Neural crest cell (in vitro differentiated cells): ENCODE measurements at regions not wholly inside any gene's neighbourhood (a gene's known extent, or its start where the extent isn't known, plus 50 kb on each side); places are given as distances from the start of the nearest gene placed in this dataset.

ENCODE experiments used
- DNase-seq: peaks from one replicate; pipeline ENCODE4 v3.0.0; 2021; ENCODE audit warnings: low read depth, mixed read lengths, low spot score
- H3K27ac Mint-ChIP-seq: one replicate; pipeline ENCODE4 v1.8.0; 2021; ENCODE audit warnings: mild to moderate bottlenecking, mixed read lengths; ENCODE audit not compliant: unreplicated experiment
- H3K27me3 Mint-ChIP-seq: 2 replicates; pipeline ENCODE4 v1.8.0; 2021; ENCODE audit warnings: low read depth, mild to moderate bottlenecking, mixed read lengths
- H3K36me3 Mint-ChIP-seq: 2 replicates; pipeline ENCODE4 v1.8.0; 2021; ENCODE audit warnings: low read depth, mild to moderate bottlenecking, mixed read lengths
- H3K4me1 Mint-ChIP-seq: 2 replicates; pipeline ENCODE4 v1.8.0; 2021; ENCODE audit warnings: mixed read lengths
- H3K4me3 Mint-ChIP-seq: one replicate; pipeline ENCODE4 v1.8.0; 2021; ENCODE audit warnings: mild to moderate bottlenecking, mixed read lengths
- H3K9me3 Mint-ChIP-seq: 2 replicates; pipeline ENCODE4 v1.8.0; 2021; ENCODE audit warnings: mixed read lengths
- TF ChIP-seq, protein P1 (sequence below): fragments of 200-600 bp; sonication (generic); conservative IDR thresholded peaks from 2 replicates; pipeline ENCODE4 v1.5.0; 2021; ENCODE audit warnings: antibody characterized with exemption, mild to moderate bottlenecking

DNA sequence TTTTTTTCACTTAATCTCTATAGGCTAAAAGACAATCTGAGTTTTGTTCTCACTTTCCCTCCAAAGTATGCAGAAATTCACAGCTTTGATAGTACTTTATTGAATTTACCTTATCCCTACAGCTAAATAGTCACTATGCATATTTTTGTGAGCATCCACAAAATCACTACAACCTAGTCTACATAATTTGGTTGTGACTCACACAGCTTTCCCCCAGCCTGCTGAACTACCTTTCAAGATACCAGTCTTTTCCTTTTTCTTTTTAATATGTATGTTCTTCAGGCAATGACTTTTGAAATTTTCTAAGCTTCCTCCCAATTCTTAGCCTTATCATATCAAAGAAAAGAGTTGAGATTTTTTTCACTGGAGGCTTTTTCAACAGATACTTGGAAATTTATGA lies 347.3 kb upstream of the CDH6 start:
- TF ChIP-seq, protein P1, sequence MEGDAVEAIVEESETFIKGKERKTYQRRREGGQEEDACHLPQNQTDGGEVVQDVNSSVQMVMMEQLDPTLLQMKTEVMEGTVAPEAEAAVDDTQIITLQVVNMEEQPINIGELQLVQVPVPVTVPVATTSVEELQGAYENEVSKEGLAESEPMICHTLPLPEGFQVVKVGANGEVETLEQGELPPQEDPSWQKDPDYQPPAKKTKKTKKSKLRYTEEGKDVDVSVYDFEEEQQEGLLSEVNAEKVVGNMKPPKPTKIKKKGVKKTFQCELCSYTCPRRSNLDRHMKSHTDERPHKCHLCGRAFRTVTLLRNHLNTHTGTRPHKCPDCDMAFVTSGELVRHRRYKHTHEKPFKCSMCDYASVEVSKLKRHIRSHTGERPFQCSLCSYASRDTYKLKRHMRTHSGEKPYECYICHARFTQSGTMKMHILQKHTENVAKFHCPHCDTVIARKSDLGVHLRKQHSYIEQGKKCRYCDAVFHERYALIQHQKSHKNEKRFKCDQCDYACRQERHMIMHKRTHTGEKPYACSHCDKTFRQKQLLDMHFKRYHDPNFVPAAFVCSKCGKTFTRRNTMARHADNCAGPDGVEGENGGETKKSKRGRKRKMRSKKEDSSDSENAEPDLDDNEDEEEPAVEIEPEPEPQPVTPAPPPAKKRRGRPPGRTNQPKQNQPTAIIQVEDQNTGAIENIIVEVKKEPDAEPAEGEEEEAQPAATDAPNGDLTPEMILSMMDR = no peak
- H3K4me3 Mint-ChIP-seq = no peak overlapping the region
- no peaks in the 10 kb centered on the region for H3K36me3 Mint-ChIP-seq
- H3K27me3 Mint-ChIP-seq = no peaks in the 10 kb centered on the region
- no peak overlapping the region for H3K27ac Mint-ChIP-seq
- peaks cover 13% of the 10 kb centered on the region for H3K4me1 Mint-ChIP-seq
- H3K9me3 Mint-ChIP-seq = peaks cover 3% of the 10 kb centered on the region
- DNase-seq = no peak

DNA sequence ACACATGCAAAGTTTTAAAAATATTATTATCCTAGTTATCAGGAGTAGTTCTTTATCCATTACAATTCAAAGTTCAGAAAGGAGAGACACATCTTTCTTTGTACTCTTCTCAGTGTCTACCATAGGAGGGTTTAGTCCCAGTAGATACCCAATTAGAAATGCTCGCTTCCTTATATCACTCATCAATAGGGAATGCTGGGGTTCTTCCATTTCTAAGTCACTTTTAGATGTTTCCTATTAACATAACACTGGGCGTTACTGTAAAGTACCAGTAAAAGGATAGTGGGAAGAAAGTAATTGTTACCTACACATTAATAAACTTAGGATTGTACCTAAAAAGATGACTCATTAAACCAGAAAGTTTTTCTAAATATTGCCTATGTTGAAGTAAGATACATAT lies 348.3 kb upstream of the CDH6 start:
- no peak for DNase-seq
- TF ChIP-seq, protein P1 = no peak
- Mint-ChIP-seq H3K36me3 (no peaks in the 10 kb centered on the region), H3K27ac (no peak overlapping the region), H3K27me3 (no peaks in the 10 kb centered on the region), H3K4me1 (peaks cover 7% of the 10 kb centered on the region), H3K9me3 (peaks cover 3% of the 10 kb centered on the region), H3K4me3 (no peak overlapping the region)

DNA sequence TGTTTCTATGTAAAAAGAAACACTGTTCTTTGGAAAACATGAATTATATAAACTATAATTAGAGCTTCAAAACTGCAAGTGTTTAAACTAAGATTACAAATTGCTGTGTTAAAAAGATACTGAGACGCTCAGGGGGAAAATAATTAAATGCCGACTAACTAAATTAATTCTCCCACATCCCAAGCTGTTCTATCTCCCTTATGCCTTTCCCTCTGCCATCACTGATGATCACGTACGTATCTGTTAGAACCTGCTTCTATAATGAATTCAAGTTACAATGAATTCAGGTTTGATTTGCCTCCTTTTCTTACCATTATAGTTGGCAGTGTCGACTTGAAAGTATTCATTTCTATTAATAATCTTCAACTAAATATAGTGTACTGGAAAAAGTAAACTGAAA lies 349.9 kb upstream of the CDH6 start:
- H3K4me1 Mint-ChIP-seq = no peaks in the 10 kb centered on the region
- TF ChIP-seq, protein P1 = no peak
- H3K27me3 Mint-ChIP-seq = no peaks in the 10 kb centered on the region
- peaks cover 3% of the 10 kb centered on the region for H3K9me3 Mint-ChIP-seq
- H3K36me3 Mint-ChIP-seq = no peaks in the 10 kb centered on the region
- no peak for DNase-seq
- no peak overlapping the region for H3K4me3 Mint-ChIP-seq
- H3K27ac Mint-ChIP-seq = no peak overlapping the region

DNA sequence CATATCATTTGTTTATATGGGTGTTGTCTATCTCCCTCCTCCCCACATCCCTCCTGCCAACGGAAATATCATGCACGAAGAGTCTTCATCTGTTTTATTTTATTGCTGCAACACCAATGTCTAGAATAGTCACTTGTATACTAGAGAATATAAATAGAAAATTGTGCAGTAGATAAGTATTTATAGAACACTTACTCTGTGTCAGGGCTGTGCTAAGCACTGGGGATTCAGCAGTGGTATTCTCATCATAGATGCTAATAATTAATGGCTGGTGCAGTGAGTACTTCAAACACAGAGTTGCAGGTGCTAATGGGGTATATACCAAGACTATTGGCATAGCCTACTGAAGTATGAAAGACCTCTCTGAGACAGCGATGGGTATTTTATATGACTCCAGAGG lies 353.5 kb upstream of the CDH6 start:
- peaks cover 7% of the 10 kb centered on the region for H3K9me3 Mint-ChIP-seq
- TF ChIP-seq, protein P1 = no peak
- no peak overlapping the region for H3K27ac Mint-ChIP-seq
- H3K4me3 Mint-ChIP-seq = no peak overlapping the region
- no peaks in the 10 kb centered on the region for H3K4me1 Mint-ChIP-seq
- no peak for DNase-seq
- no peaks in the 10 kb centered on the region for H3K27me3 Mint-ChIP-seq
- peaks cover 3% of the 10 kb centered on the region for H3K36me3 Mint-ChIP-seq

DNA sequence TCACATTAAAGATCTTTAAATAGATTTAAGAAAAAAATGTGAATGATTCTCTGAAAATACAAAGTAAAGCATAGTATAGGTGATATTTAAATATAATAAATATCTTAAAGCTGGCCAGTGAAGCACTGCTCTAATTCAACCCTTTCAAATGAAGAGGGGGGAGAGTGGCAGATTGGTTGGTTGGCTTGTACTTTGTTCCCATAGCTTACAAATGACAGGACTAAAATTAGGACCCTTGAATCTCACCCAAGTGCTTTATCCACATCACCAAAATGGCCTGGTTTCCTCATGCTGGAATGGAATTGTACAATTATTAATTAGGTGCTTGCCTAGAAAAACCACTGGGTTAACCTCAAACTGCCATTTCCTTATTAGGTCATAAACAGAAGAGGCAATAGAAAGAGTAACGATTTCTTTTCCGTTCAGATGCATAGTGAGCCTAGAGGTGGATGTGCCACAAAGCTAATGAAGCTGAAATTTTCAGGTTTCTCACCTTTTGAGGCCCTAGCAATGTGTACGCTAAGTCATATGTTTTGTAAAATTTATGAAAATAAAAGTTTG lies 354.5 kb upstream of the CDH6 start:
- Mint-ChIP-seq H3K27ac (no peak overlapping the region), H3K4me1 (no peaks in the 10 kb centered on the region)

More for the DNA sequence above, 354.5 kb upstream of the CDH6 start:
- Mint-ChIP-seq H3K9me3 (peaks cover 7% of the 10 kb centered on the region), H3K36me3 (peaks cover 3% of the 10 kb centered on the region), H3K4me3 (no peak overlapping the region), H3K27me3 (no peaks in the 10 kb centered on the region)
- TF ChIP-seq, protein P1 = no peak
- no peak for DNase-seq
